Esophagus muscularis mucosa (tissue), 4 donors: ENCODE measurements at regions not wholly inside any gene's neighbourhood (a gene's known extent, or its start where the extent isn't known, plus 50 kb on each side); places are given as distances from the start of the nearest gene placed in this dataset.

Experiments
- DNase-seq: peaks from one replicate; pipeline ENCODE4 v3.0.0-alpha.2; 2017; ENCODE audit errors: extremely low spot score
- H3K27ac ChIP-seq, 4 donors: fragments of 200-600 bp; sonication (generic); replicated peaks in 1 of 4; 1 replicate in 3 of 4; 2 replicates in 1 of 4; pipeline ENCODE4 v1.5.1; 2016 to 2019; ENCODE audit warnings: mild to moderate bottlenecking in 1 of 4
- H3K27me3 ChIP-seq, 4 donors: fragments of 200-600 bp; sonication (generic); one replicate each; pipeline versions ENCODE4 v1.5.1 to v1.6.0; 2016 to 2019
- H3K36me3 ChIP-seq, 4 donors: fragments of 200-600 bp; sonication (generic); one replicate each; pipeline ENCODE4 v1.5.1; 2016 to 2019
- H3K4me1 ChIP-seq, 4 donors: fragments of 200-600 bp; sonication (generic); one replicate each; pipeline ENCODE4 v1.5.1; 2016 to 2019
- H3K4me3 ChIP-seq, 4 donors: fragments of 200-600 bp; sonication (generic); 1 replicate in 2 of 4; 2 replicates in 2 of 4; pipeline ENCODE4 v1.5.1; 2016 to 2019; ENCODE audit warnings: mild to moderate bottlenecking in 4 of 4, moderate library complexity in 1 of 4
- H3K9me3 ChIP-seq, 4 donors: fragments of 200-600 bp; sonication (generic); 1 replicate in 3 of 4; 2 replicates in 1 of 4; pipeline ENCODE4 v1.5.1; 2016 to 2019
- EP300 ChIP-seq: sonication (generic); formaldehyde crosslinking; IDR thresholded peaks from one replicate; pipeline ENCODE4 v1.6.1; 2017; ENCODE audit warnings: antibody characterized with exemption
- POLR2A ChIP-seq: fragments of 450-650 bp; IDR thresholded peaks from one replicate; pipeline ENCODE4 v1.6.1; 2017; ENCODE audit warnings: antibody characterized with exemption, moderate library complexity, mild to moderate bottlenecking, low read depth
- POLR2AphosphoS5 ChIP-seq, 2 donors: sonication (generic); formaldehyde crosslinking; IDR thresholded peaks; one replicate each; pipeline ENCODE4 v1.6.1; 2017; ENCODE audit warnings: antibody characterized with exemption in 2 of 2
- WGBS: methylation state at CpG from one replicate; pipeline ENCODE4 v1.1.5; 2018; 5-methylcytosine and 5-hydroxymethylcytosine counted together
- intact Hi-C: fragments of 100-400 bp; cut with DNase I; formaldehyde crosslinking; loops from one replicate; pipeline ENCODE4 v1.15.1; 2023
- TF ChIP-seq, protein P1 (sequence below), 3 experiments: fragments of 200-600 bp in 2 of 3; fragments of 450-650 bp in 1 of 3; sonication (generic) in 2 of 3; IDR thresholded peaks; one replicate each; pipeline ENCODE4 v1.5.1; 2017 to 2019; ENCODE audit warnings: antibody characterized with exemption in 3 of 3, mild to moderate bottlenecking in 2 of 3, moderate library complexity in 1 of 3

DNA sequence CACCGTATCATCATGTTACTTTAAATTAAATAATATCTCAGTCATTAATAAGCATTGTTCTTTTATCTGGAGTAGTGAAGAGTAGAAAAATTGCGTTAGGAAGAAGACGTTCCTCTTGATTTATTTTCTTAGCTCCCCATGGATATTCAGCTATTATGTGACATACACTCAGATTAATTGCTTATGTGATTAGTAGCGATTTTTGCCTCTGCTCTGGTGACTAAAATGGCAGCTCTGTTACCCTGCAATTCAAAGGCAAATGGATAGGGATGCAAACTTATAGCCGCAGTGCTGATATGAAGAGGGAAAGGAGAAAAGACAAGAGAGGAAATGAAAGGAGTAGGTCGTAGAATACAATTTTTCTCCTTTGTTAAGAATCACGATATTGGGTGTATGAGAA, 188.4 kb upstream of the MALRD1 start:
- no peaks in the 10 kb centered on the region for H3K27me3 ChIP-seq
- peaks cover 0 to 3% (median 0%) of the 10 kb centered on the region in 4 donors for H3K9me3 ChIP-seq
- no peak overlapping the region for H3K4me3 ChIP-seq
- peaks cover 0 to 3% (median 0%) of the 10 kb centered on the region in 4 donors for H3K4me1 ChIP-seq
- intact Hi-C loops: no loop called here
- WGBS: 67% methylated on average over 7 of the region's 7 CpGs
- TF ChIP-seq POLR2A (no peak), POLR2AphosphoS5 (IDR thresholded peaks at IDR 0.05) (no peak), EP300 (no peak)
- TF ChIP-seq, protein P1, sequence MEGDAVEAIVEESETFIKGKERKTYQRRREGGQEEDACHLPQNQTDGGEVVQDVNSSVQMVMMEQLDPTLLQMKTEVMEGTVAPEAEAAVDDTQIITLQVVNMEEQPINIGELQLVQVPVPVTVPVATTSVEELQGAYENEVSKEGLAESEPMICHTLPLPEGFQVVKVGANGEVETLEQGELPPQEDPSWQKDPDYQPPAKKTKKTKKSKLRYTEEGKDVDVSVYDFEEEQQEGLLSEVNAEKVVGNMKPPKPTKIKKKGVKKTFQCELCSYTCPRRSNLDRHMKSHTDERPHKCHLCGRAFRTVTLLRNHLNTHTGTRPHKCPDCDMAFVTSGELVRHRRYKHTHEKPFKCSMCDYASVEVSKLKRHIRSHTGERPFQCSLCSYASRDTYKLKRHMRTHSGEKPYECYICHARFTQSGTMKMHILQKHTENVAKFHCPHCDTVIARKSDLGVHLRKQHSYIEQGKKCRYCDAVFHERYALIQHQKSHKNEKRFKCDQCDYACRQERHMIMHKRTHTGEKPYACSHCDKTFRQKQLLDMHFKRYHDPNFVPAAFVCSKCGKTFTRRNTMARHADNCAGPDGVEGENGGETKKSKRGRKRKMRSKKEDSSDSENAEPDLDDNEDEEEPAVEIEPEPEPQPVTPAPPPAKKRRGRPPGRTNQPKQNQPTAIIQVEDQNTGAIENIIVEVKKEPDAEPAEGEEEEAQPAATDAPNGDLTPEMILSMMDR (IDR thresholded peaks at IDR 0.05): no peak
- no peaks in the 10 kb centered on the region for H3K36me3 ChIP-seq
- DNase-seq: no peak
- H3K27ac ChIP-seq: no peak overlapping the region

DNA sequence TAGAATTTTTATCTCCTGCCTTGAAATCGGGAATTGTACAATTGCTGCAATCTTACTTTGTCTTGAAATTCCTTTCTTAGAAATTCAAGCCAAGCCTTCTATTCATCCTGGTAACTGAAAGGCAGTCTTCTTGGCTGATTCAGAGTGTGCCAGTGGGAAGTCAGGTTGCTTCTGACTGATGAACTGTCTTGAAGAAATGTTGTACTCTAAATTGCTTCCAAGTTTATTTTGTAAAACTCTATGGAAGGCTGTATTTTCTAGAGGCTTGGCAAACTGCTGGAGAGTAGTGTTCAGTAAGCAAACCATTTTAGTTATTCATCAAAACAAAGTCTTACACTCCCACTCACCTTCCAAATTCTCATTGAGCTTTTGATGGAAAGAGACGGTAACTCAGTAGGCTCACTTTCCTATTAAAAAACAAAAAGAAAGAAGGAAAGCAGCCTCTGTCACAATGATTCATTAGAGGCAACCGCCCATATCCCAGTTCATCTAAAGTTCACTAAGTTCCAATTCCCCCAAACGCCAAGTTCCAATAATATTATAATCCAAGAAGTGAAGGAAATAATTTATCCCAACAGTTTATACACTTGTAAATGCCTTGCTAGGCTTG, 187.9 kb upstream of the MALRD1 start:
- no peaks in the 10 kb centered on the region for H3K36me3 ChIP-seq

DNA sequence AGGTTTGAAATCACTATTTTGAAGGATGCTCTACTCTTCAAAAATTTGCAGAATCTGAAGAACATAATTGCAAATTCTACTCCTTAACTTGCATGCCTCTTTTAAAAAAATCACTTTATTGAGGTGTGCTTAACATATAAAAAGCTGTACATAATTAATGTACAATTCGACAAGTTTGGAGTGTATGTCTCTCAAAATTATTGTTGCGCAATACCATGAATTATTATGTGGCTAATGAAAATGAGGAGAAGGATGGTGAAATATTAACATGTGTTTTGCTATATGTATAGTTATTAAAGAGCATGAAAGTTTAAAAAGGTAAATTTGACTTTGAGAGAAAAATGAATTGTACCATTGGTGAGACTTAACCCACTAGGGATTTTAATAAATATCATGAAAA, 187.2 kb upstream of the MALRD1 start:
- Histone ChIP-seq H3K4me3 (no peak overlapping the region), H3K4me1 (peaks cover 0 to 3% (median 0%) of the 10 kb centered on the region in 4 donors), H3K27ac (no peak overlapping the region), H3K36me3 (no peaks in the 10 kb centered on the region), H3K27me3 (no peaks in the 10 kb centered on the region), H3K9me3 (peaks cover 0 to 3% (median 0%) of the 10 kb centered on the region in 4 donors)
- intact Hi-C loops: no loop called here
- TF ChIP-seq POLR2AphosphoS5 (IDR thresholded peaks at IDR 0.05) (no peak), POLR2A (no peak), EP300 (no peak)
- TF ChIP-seq, protein P1 (IDR thresholded peaks at IDR 0.05): no peak
- WGBS: 92% methylated on average over 2 of the region's 2 CpGs
- DNase-seq: no peak

More for the DNA sequence above, 187.9 kb upstream of the MALRD1 start:
- Histone ChIP-seq H3K4me1 (peaks cover 0 to 3% (median 0%) of the 10 kb centered on the region in 4 donors), H3K4me3 (no peak overlapping the region), H3K9me3 (peaks cover 0 to 3% (median 0%) of the 10 kb centered on the region in 4 donors), H3K27ac (no peak overlapping the region), H3K27me3 (no peaks in the 10 kb centered on the region)
- 27% methylated on average over 4 of the region's 4 CpGs for WGBS
- TF ChIP-seq EP300: no peak
- no peak for TF ChIP-seq POLR2A
- no peak for TF ChIP-seq POLR2AphosphoS5 (IDR thresholded peaks at IDR 0.05)
- TF ChIP-seq, protein P1 (IDR thresholded peaks at IDR 0.05): no peak
- intact Hi-C loops: no loop called here
- DNase-seq: no peak

DNA sequence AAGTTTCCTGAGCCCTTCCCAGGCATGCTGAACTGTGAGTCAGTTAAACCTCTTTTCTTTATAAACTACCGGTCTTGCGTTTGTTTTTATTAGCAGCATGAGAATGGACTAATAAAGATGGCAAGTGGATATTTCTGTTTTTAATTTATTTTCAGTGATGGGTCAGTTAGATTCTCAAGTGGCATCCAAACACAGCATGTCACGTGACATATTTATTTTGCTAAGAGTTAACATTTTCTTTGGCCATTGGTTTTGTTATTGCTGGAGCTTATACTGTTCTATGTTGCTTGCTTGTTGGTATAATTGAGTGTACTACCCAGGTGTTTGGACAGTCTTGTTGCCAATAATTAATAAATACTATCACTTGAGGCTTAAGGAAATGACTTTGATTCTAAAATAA, 181.7 kb upstream of the MALRD1 start:
- H3K27me3 ChIP-seq: no peaks in the 10 kb centered on the region
- peaks cover 0 to 3% (median 0%) of the 10 kb centered on the region in 4 donors for H3K9me3 ChIP-seq
- H3K4me3 ChIP-seq: no peak overlapping the region
- WGBS: 52% methylated on average over 3 of the region's 3 CpGs
- H3K27ac ChIP-seq: no peak overlapping the region
- intact Hi-C loops: no loop called here
- no peak for DNase-seq
- TF ChIP-seq POLR2AphosphoS5 (IDR thresholded peaks at IDR 0.05) (no peak), EP300 (no peak), POLR2A (no peak)
- TF ChIP-seq, protein P1 (IDR thresholded peaks at IDR 0.05): no peak
- no peaks in the 10 kb centered on the region for H3K36me3 ChIP-seq
- no peaks in the 10 kb centered on the region for H3K4me1 ChIP-seq

DNA sequence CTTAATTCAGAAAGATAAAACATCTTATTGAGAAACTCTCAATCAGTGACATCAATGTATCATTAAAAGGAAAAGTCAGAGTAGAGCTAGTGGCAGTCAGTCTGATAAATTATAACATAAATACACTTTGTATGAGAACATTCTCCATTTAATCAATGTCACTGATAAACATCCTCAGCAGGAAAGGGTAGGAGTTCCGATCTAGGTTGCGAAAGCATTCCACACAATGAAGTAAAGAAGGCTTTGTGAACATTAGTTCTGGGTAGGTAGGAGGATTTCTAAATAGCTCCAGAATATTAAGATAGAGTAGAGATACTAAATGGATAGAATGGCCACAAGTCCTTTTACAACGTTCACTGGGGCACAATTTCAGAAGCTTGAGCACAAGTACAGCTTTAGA, 179.7 kb upstream of the MALRD1 start:
- Histone ChIP-seq H3K4me3 (no peak overlapping the region), H3K27ac (no peak overlapping the region), H3K9me3 (peaks cover 0 to 3% (median 0%) of the 10 kb centered on the region in 4 donors), H3K4me1 (no peaks in the 10 kb centered on the region), H3K27me3 (no peaks in the 10 kb centered on the region), H3K36me3 (no peaks in the 10 kb centered on the region)
- 70% methylated on average over 3 of the region's 3 CpGs for WGBS
- intact Hi-C loops: no loop called here
- TF ChIP-seq POLR2AphosphoS5 (IDR thresholded peaks at IDR 0.05): no peak
- no peak for DNase-seq
